ENCODE measurements at regions not wholly inside any gene's neighbourhood (a gene's known extent, or its start where the extent isn't known, plus 50 kb on each side); places are given as distances from the start of the nearest gene placed in this dataset.
"Not testable (repeated sequence)": the region's sequence is repeated elsewhere in the genome, so short reads cannot be mapped to it uniquely, and the experiment has no call there.

- DNase-seq (ENCODE audit: low read depth in 2 of 2): no peak
Measured at GRCh38 chr1:55466373-55466772, 251.2 kb upstream of the USP24 start.

- no peak for DNase-seq (ENCODE audit: low read depth in 2 of 2)
Measured at GRCh38 chr1:55464550-55464949, 249.4 kb upstream of the USP24 start.

GRCh38 chr1:55463814-55464475 is 248.8 kb upstream of the USP24 start:
- DNase-seq (ENCODE audit: low read depth in 2 of 2): no peak

- no peak for DNase-seq (ENCODE audit: low read depth in 2 of 2)
Measured at GRCh38 chr1:55457874-55458273, 242.7 kb upstream of the USP24 start.

GRCh38 chr1:55456971-55457370 is 241.8 kb upstream of the USP24 start:
- DNase-seq (ENCODE audit: low read depth in 2 of 2): no peak

DNA sequence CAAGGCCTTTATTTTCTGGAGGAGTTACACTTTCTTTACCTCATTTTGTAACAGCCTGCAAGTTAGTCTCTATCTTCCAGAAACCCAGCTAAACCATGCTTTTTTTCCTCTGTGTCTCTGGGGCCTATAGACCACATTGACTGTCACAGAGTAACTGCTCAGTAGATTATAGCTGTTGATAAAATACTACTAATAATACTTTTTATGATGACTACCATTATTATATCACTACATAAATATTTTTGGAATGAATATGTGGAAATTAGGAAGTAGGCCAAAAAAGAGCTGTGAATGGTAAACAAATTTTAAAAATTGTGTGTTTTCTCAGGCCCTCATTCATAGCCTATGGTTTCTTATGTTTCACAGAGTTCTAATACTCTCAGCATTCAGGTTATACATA is 233.1 kb upstream of the USP24 start:
- DNase-seq (ENCODE audit: low read depth in 2 of 2): no peak

GRCh38 chr1:55447488-55447887 is 232.3 kb upstream of the USP24 start:
- DNase-seq (ENCODE audit: low read depth in 2 of 2): no peak

- DNase-seq (ENCODE audit: low read depth in 2 of 2): no peak
Measured at GRCh38 chr1:55446351-55446750, 231.2 kb upstream of the USP24 start.

DNA sequence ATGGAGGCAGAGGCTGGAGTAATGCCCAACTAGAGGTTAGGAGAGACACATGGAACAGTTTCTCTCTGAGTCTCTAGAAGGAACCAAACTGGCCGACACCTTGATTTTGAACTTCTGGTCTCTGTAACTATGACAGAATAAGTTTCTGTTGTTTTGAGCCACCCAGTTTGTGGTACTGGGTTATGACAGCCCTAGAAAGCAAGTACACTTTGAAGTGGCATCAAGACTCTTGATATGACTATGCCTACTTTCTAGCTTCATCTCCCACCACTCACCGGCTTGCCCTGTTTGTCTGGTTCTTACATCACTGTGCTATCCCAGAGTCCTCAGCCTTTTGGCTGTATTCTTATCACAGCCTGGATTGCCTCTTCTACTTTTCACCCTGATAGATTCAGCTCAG is 230.3 kb upstream of the USP24 start:
- no peak for DNase-seq (ENCODE audit: low read depth in 2 of 2)

DNA sequence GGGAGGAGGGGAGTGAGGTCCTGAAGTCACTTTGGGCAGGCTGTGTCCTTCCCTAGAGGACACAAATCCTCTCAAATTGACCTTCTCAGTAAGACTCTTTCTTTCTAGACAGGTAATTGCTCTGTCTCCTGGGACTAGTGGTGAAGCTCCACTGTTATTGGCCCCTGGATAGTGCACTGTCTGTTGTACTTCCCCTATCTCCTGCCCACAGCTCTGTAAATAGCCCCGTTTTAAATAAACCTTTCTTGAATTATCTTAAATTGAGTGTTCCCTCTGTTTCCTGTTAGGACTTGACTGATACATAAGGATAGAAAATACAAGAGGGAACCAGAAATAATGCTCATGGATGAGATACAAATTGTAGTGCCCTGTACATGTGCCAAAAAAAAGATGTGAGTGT is 229.5 kb upstream of the USP24 start:
- DNase-seq (ENCODE audit: low read depth in 2 of 2): no peak

GRCh38 chr1:55443175-55443915 is 228.2 kb upstream of the USP24 start:
- no peak for DNase-seq (ENCODE audit: low read depth in 2 of 2)

DNA sequence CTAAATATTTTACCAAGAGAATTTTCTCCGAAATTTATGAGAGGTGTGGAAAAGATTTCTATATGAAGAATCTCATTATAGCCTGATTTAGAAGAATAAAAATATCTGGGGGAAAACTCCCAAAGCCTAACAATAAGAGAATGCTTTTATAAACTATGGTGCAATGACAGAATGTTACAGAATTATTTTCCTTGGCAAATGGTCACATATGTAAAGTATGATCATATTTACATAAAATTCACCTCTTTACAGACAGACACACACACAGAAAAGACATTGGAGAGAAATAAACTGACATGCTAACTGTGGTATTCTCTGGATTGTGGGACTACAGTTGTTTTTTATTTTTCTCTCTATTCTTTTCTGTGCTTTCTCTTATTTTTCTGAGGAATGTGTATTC is 226.3 kb upstream of the USP24 start:
- no peak for DNase-seq (ENCODE audit: low read depth in 2 of 2)

- DNase-seq (ENCODE audit: low read depth in 2 of 2): no peak
Measured at GRCh38 chr1:55437692-55438091, 222.5 kb upstream of the USP24 start.

GRCh38 chr1:55430720-55431119 is 215.6 kb upstream of the USP24 start:
- not testable (repeated sequence) for DNase-seq (ENCODE audit: low read depth in 2 of 2)

DNA sequence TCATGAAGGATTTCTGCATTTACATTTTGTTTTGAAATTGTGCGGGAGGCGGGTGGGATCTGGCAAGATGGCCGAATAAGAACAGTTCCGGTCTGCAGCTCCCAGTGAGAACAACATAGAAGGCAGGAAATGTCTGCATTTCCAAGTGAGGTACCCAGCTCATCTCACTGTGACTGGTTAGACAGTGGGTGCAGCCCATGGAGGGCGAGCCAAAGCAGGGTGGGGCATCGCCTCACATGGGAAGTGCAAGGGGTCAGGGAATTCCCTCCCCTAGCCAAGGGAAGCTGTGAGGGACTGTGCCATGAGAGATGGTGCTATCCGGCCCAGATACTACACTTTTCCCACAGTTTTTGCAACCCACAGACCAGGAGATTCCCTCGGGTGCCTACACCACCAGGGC is 215.0 kb upstream of the USP24 start:
- DNase-seq (ENCODE audit: low read depth in 2 of 2): not testable (repeated sequence)

DNA sequence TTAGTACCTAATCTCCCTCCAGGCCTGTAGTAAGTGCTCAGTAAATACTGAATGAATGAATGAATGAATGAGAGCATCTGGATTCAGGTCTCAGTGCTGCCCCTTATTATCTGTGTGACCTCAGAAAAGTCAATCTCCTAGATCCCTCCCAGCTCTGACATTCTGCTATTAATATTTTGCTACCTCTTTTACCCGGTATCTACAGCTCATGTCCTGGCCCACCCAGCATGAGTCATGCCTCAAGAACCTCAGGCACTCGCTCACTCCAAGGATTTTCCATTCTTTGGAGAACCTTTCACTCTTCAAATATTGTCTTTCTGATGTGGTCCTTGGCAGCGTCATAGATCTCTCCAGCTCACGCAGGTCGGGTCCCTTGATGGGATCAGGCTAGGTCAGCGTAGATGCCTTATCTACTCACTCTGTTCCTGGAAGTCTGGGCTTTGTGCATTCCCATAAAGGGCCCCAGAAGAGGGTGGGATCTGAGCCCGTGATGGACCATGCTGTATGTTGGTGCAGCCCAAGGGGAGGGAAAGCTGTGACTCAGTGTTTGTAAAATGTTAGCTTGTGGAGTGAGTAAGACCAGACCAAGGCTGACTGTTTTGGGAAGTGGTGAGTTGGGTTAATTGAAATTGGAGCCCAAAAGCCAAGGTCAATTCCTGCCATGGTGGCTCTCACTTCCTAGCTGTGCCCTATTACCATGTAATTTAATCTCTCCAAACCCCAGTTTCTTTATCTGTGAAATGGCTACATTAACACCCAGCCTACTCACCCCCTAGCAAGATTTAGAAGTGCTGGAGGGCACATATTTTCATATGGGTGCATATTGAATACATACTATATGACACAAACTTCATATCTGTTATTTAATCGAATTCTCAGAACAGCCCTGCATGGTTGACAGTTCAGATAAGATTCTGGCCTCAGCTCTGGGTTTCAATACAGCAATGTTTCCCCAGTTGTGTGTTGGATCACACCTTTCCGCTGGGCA is 214.1 kb upstream of the USP24 start:
- DNase-seq (ENCODE audit: low read depth in 2 of 2): no peak

DNA sequence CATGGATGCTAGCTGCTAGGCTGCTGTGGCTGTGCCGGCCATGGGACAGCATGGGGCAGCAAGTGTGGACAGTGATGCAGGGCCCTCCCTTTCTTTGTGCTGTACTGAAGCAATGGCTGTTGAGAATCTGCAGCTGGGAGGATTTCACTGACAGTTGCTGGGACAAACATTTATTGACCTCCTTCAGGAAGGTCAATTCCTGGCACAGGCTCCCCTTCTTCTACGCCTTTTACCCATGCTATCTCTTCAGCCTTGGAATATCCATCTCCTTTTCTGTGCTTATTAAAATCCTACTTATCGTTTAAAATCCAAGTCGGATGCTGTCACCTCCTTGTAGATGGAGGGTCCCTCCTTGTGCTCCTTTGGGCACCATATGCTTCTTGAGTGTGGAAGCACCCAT is 213.1 kb upstream of the USP24 start:
- DNase-seq (ENCODE audit: low read depth in 2 of 2): no peak

- DNase-seq (ENCODE audit: low read depth in 2 of 2): no peak
Measured at GRCh38 chr1:55427606-55428005, 212.4 kb upstream of the USP24 start.

GRCh38 chr1:55426619-55427018 is 211.5 kb upstream of the USP24 start:
- DNase-seq (ENCODE audit: low read depth in 2 of 2): no peak

GRCh38 chr1:55426156-55426555 is 211.0 kb upstream of the USP24 start:
- no peak for DNase-seq (ENCODE audit: low read depth in 2 of 2)

- no peak for DNase-seq (ENCODE audit: low read depth in 2 of 2)
Measured at GRCh38 chr1:55425310-55425930, 210.3 kb upstream of the USP24 start.

DNA sequence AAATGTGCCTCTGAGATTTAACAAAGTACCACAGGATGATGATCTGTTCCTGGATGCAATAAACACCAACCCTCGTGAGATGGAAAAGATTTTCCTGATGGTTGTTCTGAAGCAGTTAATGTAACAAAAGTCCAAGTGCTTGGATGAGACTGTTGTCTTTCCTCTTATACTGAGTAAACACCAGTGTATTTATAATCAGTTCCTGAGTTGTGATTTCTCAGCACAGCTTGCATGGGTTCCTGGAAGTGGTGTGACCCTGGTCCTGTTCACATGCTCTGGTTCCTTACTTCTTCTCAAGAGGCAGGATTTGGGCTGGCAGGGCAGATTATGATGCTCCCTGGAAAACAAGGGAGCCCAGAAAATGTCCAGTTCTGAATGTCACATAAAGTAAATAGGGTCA is 208.2 kb upstream of the USP24 start:
- no peak for DNase-seq (ENCODE audit: low read depth in 2 of 2)
